ENCODE measurements at regions not wholly inside any gene's neighbourhood (a gene's known extent, or its start where the extent isn't known, plus 50 kb on each side); places are given as distances from the start of the nearest gene placed in this dataset.

GRCh38 chr18:44474067-44474411 is 206.6 kb upstream of the SETBP1 start:
- no peak for TF ChIP-seq CTCF (IDR thresholded peaks at IDR 0.05)
- no peak for TF ChIP-seq ZFX (IDR thresholded peaks at IDR 0.05; ENCODE audit: borderline replicate concordance)
